HG02759 (cell line): ENCODE measurements at regions not wholly inside any gene's neighbourhood (a gene's known extent, or its start where the extent isn't known, plus 50 kb on each side); places are given as distances from the start of the nearest gene placed in this dataset.

Experiments used
- ATAC-seq: cut with Tn5 transposase; IDR thresholded peaks from one replicate; pipeline ENCODE4 v1.9.1; 2021; ENCODE audit warnings: mild to moderate bottlenecking, moderate library complexity; ENCODE audit not compliant: unreplicated experiment

GRCh38 chr5:163772241-163772640 lies 266.8 kb downstream of the MAT2B start:
- ATAC-seq = no peak

DNA sequence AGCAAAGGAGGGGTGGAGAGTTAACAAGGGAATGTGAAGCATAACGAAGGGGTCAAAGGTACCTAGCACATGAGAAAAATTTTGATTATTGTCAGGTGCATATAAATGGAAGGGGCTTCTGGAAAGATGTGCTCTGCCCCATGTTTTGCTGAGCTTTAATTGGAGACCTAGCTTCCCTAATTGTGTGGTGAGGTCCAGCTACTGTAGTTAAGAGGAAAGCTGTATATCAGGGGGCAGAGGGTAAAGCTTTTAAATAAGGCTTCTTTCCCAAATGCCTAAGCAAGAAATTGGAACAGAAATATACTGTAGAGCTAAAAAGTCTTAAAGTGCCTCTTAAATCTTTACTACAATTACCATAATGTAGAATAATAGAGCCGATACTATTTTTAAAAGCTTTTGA lies 267.2 kb downstream of the MAT2B start:
- ATAC-seq = no peak

DNA sequence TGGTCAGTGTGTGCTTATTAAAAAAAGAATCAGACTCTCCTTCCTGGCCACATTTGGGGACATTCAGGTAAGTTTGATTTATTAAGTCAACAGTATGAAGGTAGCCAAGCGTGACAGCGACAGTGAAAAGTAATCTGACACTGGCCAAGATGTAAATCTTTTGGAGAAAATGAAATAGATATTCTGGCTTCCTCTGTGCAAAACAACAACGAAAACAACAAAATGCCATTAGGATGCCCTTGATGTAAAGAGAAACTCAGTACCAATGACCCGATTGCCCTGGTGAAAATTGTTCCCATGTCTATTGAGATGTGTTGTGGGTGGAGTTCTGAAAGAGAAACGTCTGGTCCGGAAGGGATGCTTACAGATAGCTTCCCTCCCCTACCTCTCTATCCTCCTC lies 267.8 kb downstream of the MAT2B start:
- ATAC-seq = no peak

DNA sequence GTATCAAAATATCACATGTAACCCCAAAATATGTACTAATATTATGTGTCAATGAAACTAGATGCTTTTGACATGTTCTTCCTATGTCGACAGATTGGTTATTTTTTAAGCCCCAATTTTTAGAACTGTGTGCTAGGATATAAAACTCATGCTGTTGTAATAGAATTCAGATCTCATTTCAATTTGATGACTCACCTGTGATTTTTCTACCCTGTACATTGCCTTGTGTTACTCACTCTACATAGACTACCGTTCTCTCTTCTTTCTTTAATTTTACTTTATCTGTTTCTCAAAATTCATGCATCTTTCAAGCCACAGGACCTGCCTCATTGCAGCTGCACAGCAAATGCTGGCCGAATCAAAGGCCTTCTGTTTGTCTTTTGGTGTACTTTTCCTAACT lies 284.5 kb downstream of the MAT2B start:
- no peak for ATAC-seq

- ATAC-seq = no peak
Observed at GRCh38 chr5:163790497-163790896, 285.1 kb downstream of the MAT2B start.

DNA sequence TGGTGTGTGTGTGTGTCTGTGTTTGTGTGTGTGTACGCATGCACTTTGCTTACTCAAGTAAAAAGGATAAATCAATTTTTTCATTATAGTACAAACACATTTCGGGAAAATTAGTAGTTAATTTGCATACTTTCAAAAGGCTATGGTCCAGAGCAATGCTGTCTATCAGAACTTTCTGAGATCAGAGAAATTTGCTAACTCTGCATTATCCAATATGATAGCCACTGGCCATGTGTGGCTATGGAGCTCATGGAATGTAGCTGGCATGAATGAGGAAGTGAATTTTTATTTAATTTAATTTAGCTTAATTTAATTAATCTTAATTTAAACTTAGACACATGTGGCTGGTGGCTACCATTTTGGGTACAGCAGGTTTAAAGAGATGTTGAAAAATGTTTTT lies 289.6 kb downstream of the MAT2B start:
- ATAC-seq = no peak

- ATAC-seq = no peak
Observed at GRCh38 chr5:163807781-163808180, 302.4 kb downstream of the MAT2B start.

- ATAC-seq = no peak
Observed at GRCh38 chr5:163809473-163809872, 304.1 kb downstream of the MAT2B start.

GRCh38 chr5:163813900-163814299 lies 308.5 kb downstream of the MAT2B start:
- ATAC-seq = no peak

- ATAC-seq = no peak
Observed at GRCh38 chr5:163815240-163815791, 309.9 kb downstream of the MAT2B start.

DNA sequence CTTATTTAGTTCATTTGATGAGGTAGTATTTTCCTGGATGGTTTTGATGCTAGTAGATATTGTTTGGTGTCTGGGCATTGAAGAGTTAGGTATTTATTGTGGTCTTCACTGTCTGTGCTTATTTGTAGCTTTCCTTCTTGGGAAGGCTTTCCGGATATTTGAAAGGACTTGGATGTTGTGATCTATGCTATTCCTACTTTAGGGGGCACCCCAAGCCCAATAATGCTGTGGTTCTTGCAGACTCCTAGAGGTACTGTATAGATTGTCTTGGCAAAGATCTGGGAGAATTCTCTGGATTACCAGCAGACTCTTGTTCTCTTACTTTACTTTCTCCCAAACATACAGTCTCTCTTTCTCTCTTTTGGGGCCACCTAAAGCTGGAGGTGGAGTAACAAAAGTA lies 315.7 kb downstream of the MAT2B start:
- ATAC-seq = no peak

GRCh38 chr5:163822548-163822947 lies 317.1 kb downstream of the MAT2B start:
- no peak for ATAC-seq

DNA sequence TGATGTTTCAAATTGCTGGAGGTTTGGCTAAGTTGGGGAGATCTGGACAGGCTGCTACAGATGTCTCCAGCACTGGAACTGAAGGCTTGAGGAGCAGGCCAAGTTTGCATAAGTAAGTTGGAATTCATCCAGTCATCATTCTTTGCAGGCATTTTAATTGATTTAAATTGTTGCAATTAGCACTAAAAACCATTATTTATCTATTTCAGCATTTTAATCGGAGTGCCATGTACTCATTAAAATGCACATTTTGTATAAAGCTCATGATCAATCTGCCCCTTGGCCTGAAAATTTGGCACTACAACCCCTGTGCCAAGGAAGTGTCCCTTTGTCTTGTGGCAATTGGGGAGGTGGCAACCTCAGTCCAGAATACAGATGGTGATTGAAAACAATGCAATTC lies 320.2 kb downstream of the MAT2B start:
- ATAC-seq = no peak

GRCh38 chr5:163826201-163826600 lies 320.8 kb downstream of the MAT2B start:
- no peak for ATAC-seq

- no peak for ATAC-seq
Observed at GRCh38 chr5:163832155-163832554, 326.7 kb downstream of the MAT2B start.

- no peak for ATAC-seq
Observed at GRCh38 chr5:163838738-163839137, 333.3 kb downstream of the MAT2B start.

- no peak for ATAC-seq
Observed at GRCh38 chr5:163846512-163846911, 341.1 kb downstream of the MAT2B start.

- ATAC-seq = no peak
Observed at GRCh38 chr5:163855754-163856153, 350.3 kb downstream of the MAT2B start.

DNA sequence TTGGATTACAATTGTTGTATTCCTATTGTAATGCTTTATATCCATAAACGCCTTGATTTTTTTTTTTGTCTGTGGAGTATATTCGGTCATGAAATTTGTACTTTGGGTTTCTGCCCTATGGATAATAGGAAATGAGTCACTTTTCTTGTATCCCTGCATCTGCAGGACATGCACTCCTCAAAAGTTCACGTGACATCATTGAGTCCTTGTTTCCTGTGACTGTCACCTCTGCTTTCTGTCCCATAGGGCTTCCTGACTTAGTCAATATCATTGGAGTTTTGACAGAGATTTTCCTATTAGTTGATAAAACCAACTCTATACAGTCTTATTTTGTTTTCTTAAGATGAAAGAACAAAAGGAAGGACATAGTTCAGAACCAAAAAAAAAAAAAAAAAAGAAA lies 356.3 kb downstream of the MAT2B start:
- ATAC-seq = no peak

GRCh38 chr5:163867324-163867723 lies 361.9 kb downstream of the MAT2B start:
- ATAC-seq = no peak

DNA sequence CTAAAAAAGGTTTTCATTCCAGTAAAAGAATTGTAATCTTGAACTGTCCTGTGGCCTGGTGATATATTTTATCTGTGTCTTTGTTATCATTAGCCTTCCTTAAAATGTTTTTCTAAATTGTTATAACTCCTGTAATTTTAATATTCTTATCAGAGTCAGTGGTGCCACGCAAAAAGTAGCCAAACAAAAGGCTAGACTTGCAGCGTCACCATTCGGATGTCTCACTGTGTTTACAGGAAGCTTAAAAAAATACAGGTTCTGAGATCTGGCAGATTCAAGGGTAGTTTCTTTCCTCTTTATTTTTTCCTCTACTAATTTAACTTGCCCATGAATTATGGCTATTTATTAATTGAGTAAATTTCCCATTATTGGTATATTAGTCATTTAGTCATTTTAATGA lies 362.3 kb downstream of the MAT2B start:
- ATAC-seq = no peak

DNA sequence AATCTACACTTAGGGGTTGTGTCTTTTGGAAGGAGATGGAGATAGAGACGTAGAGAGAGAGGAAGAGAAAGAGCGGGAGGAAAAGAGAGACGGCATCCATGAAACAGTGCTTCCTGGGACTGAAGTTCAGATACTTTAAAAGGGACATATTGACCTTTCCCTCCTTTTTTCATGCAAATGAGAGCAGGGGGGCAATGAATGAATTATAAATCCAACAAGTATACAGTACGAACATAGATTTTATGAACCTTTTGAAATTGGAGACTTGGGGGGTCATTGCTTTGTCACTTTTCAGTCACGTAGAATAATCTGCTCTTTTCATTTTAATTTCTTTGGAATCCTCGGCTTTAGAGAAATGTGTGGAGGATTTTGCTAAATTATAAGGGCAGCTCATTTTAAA lies 364.2 kb downstream of the MAT2B start:
- no peak for ATAC-seq

GRCh38 chr5:163870441-163870840 lies 365.0 kb downstream of the MAT2B start:
- ATAC-seq = no peak

- ATAC-seq = no peak
Observed at GRCh38 chr5:163874431-163874830, 369.0 kb downstream of the MAT2B start.
